GM21576 (cell line): ENCODE measurements at regions not wholly inside any gene's neighbourhood (a gene's known extent, or its start where the extent isn't known, plus 50 kb on each side); places are given as distances from the start of the nearest gene placed in this dataset.
A peak's percentile ranks its signal among the peaks of the same experiment; 100 is the strongest.

ENCODE experiments used
- ATAC-seq: cut with Tn5 transposase; IDR thresholded peaks from one replicate; pipeline ENCODE4 v1.9.1; 2021; ENCODE audit warnings: mild to moderate bottlenecking, moderate library complexity; ENCODE audit not compliant: unreplicated experiment

DNA sequence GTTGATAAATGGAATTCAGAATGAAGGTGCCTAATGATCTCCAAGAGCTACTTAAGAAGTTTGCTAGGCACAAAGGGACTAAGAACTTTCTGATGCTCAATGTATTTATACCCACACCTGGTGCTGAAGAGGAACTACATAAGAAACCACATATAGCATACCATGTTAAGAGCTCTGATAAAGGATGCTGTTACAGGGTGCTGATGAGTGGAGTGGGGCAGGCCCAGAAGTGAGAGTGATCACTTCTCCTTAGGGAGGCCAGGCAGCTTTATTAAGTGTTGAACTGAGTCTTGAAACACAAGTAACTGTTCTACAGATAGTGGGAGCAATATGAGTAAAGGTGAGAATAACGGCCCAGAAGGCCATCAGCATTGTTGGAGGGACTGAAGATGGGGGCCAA, 68.3 kb upstream of the CHRDL1 start:
- ATAC-seq, result no peak

- no peak for ATAC-seq
These were observed 62.9 kb upstream of the CHRDL1 start for GRCh38 chrX:110858565-110858964.

GRCh38 chrX:110853610-110854009, 58.0 kb upstream of the CHRDL1 start:
- no peak for ATAC-seq

- ATAC-seq, result no peak
These were observed 56.6 kb upstream of the CHRDL1 start for GRCh38 chrX:110852180-110852579.

DNA sequence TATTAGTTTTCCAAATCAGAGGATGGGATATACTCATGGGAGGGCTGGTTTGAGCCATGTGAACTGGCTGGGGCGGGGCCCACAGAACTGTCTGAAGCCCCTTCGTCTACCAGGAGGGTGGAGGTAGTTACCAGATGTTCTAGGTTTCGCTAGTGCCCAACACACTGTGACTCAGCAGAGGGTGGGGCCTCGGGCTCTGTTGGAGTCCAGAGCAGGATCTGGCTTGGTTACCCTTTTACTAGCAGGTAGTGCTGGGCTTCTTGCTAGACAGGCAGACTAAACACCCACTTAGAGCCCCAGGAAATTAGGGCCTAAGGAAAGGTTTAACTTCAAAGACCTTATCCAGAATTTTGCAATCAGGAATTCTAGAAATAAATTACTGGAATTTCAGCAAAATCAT, 56.2 kb upstream of the CHRDL1 start:
- no peak for ATAC-seq

- ATAC-seq, result peak; percentile 79
These were observed 51.7 kb upstream of the CHRDL1 start for GRCh38 chrX:110847334-110847733.

DNA sequence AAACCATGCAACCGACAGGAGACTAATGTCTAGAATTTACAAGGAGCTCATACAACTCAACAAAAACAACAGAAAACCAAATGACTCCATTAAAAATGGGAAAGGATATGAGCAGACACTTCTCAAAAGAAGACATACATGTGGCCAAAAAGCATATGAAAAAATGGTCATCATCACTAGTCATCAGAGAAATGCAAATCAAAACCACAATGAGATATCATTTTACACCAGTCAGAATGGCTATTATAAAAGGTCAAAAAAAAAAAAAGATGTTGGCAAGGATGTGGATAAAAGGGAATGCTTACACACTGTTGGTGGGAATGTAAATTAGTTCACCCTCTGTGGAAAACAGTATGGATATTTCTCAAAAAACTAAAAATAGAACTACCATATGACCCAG, 50.5 kb upstream of the CHRDL1 start:
- no peak for ATAC-seq
